LNCaP clone FGC (cell line): ENCODE measurements at regions not wholly inside any gene's neighbourhood (a gene's known extent, or its start where the extent isn't known, plus 50 kb on each side); places are given as distances from the start of the nearest gene placed in this dataset.
A peak's percentile ranks its signal among the peaks of the same experiment; 100 is the strongest.

Experiments
- DNase-seq: peaks from one replicate; pipeline ENCODE4 v3.0.0-alpha.2; 2011; ENCODE audit warnings: low read depth
- H3K4me3 ChIP-seq: 2 replicates; pipeline ENCODE4 v1.5.1; 2011; ENCODE audit warnings: mild to moderate bottlenecking, low read depth, low read length, control low read depth
- TF ChIP-seq, protein P1 (sequence below): IDR thresholded peaks from 2 replicates; pipeline ENCODE4 v1.5.1; 2012; ENCODE audit warnings: mild to moderate bottlenecking; ENCODE audit not compliant: control insufficient read depth, insufficient read depth; ENCODE audit errors: extremely low read depth

DNA sequence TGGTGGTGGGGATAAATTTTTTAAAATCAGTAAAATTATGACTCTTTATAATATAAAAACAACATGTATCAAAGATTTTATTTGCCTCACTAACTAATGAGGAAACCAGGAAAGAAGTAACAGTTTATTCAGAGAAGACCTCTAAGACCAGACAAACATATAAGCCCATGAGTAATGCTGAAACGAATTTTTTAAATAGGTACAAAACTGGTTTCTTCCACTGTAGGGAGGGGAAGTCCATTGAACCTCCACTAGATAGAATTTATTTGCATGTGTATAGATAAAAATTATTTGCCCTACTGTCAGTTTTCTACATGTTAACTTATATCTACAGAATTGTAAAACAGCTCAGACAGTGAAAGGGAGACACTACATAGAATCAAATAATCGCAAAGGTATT is 86.8 kb downstream of the ZC3H11B start:
- no peak overlapping the region for H3K4me3 ChIP-seq
- TF ChIP-seq, protein P1, sequence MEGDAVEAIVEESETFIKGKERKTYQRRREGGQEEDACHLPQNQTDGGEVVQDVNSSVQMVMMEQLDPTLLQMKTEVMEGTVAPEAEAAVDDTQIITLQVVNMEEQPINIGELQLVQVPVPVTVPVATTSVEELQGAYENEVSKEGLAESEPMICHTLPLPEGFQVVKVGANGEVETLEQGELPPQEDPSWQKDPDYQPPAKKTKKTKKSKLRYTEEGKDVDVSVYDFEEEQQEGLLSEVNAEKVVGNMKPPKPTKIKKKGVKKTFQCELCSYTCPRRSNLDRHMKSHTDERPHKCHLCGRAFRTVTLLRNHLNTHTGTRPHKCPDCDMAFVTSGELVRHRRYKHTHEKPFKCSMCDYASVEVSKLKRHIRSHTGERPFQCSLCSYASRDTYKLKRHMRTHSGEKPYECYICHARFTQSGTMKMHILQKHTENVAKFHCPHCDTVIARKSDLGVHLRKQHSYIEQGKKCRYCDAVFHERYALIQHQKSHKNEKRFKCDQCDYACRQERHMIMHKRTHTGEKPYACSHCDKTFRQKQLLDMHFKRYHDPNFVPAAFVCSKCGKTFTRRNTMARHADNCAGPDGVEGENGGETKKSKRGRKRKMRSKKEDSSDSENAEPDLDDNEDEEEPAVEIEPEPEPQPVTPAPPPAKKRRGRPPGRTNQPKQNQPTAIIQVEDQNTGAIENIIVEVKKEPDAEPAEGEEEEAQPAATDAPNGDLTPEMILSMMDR, result no peak
- DNase-seq, result no peak

DNA sequence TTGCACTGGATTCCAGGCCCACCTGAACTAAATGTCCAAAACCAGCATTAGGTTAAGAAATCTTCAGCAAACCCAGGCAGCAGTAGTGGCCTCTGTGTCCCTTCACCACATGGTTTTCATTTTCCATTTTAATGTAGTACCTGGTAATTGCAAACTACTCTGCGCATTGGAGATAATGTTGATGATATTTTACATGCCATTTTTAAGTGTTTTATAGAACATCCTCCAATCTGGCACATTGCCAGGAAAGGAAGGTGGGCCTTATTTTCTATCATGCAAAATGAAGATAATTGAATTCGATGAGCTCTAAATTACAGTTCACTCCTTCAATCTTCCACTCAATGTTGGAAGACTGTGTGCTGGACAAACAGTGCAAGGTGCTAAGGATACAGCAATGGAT is 89.5 kb downstream of the ZC3H11B start:
- H3K4me3 ChIP-seq, result no peak overlapping the region
- no peak for DNase-seq
- TF ChIP-seq, protein P1, result no peak

GRCh38 chr1:219521325-219521724 is 91.6 kb downstream of the ZC3H11B start:
- H3K4me3 ChIP-seq, result no peak overlapping the region
- TF ChIP-seq, protein P1, result no peak
- DNase-seq, result no peak

DNA sequence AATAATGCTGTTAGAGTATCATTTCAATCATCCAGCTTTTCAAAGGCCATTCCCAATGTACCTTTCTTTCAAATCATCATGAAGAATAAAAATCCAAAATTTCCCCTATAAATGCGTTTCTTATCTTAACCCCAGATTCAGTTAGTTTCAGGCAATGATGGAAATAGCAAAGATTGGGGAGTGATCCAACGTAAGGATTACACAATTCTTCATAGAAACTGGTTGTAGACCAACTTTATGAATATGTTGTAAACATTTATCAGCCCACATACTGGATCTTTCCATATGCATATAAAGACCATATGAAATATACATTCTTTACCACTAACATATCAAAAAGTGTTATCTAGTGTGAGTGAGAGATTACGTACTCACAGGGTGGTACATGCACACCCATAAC is 92.7 kb downstream of the ZC3H11B start:
- no peak overlapping the region for H3K4me3 ChIP-seq
- TF ChIP-seq, protein P1, result no peak
- DNase-seq, result no peak

- H3K4me3 ChIP-seq, result no peak overlapping the region
- no peak for DNase-seq
- TF ChIP-seq, protein P1, result no peak
These were observed 94.0 kb downstream of the ZC3H11B start for GRCh38 chr1:219518907-219519248.

DNA sequence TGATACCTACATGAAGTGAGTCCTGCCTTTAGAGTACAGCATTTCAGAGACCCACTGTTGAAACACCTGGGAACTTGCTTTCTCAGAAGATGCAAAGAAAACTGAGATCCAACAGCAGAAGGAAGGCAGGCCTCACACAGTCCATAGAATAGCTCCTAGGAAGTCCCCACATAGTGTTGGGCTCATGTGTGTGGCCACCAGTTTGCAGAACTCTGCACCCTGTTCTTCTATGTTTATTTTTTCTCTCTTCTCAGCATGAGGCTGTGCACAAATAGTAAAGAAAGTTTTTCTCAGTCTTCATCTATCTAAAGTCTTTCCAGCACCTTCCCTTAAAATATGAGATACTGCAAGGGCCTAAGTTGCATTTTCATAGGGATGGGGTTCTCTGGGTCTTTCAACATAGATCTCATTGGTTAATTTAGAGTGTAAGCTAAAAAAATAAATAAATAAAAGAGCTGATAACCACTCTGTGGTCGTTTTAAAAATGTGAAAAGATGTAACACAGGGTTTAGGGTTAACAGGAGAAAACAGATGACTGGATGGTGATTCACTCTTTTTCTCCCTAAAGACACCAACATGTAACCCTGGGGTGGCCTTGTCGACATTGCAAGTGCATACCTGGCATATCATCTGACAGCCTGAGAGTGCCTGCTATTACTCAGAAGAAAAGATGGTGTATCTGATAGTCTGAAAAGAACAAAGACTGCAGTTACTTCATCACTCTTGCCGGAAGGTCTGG is 94.6 kb downstream of the ZC3H11B start:
- DNase-seq, result peak; percentile 41
- TF ChIP-seq, protein P1, result no peak
- no peak overlapping the region for H3K4me3 ChIP-seq

DNA sequence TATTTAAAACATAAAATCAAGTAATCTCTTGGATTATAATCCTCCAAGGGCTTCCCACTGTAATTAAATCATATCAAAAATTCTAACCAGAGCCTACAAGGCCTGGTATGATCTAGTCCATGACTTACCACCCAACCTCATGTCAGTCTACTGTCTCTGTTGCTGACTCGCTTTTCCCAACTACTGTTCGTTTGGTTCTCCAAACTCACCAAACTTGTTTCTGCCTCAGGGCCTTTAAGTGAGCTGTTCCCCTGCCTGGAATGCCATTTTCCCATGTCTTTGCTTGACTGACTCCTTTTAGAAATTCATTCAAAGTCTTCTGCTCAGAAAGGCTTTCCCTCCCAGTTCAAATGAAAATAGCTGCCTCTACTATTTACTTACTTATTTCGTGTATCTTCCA is 95.9 kb downstream of the ZC3H11B start:
- no peak overlapping the region for H3K4me3 ChIP-seq
- TF ChIP-seq, protein P1, result no peak
- DNase-seq, result no peak
